HUDEP-2 (cell line): ENCODE measurements at regions not wholly inside any gene's neighbourhood (a gene's known extent, or its start where the extent isn't known, plus 50 kb on each side); places are given as distances from the start of the nearest gene placed in this dataset.

Source experiments
- DNase-seq, 76 experiments: peaks; one replicate each; lab custom pipeline; 2025; ENCODE audit not compliant: unreplicated experiment in 76 of 76; lab: John Stamatoyannopoulos, UW

- no peak for DNase-seq
Observed at GRCh38 chr5:111914966-111915636, 158.1 kb upstream of the NREP start.

GRCh38 chr5:111902436-111902835, 145.4 kb upstream of the NREP start:
- DNase-seq: no peak

GRCh38 chr5:111901296-111901695, 144.3 kb upstream of the NREP start:
- DNase-seq: no peak

- DNase-seq: no peak
Observed at GRCh38 chr5:111892949-111893348, 136.0 kb upstream of the NREP start.

- no peak for DNase-seq
Observed at GRCh38 chr5:111887706-111888105, 130.7 kb upstream of the NREP start.

GRCh38 chr5:111869681-111870080, 112.7 kb upstream of the NREP start:
- DNase-seq: no peak

- no peak for DNase-seq
Observed at GRCh38 chr5:111865356-111865755, 108.4 kb upstream of the NREP start.

GRCh38 chr5:111863801-111864200, 106.8 kb upstream of the NREP start:
- no peak for DNase-seq

- DNase-seq: no peak
Observed at GRCh38 chr5:111859533-111860270, 102.7 kb upstream of the NREP start.

- DNase-seq: no peak
Observed at GRCh38 chr5:111859031-111859430, 102.0 kb upstream of the NREP start.

GRCh38 chr5:111857623-111858022, 100.6 kb upstream of the NREP start:
- no peak for DNase-seq

- DNase-seq: no peak
Observed at GRCh38 chr5:111856876-111857466, 100.0 kb upstream of the NREP start.

- no peak for DNase-seq
Observed at GRCh38 chr5:111855356-111855755, 98.4 kb upstream of the NREP start.

- DNase-seq: no peak
Observed at GRCh38 chr5:111854186-111854585, 97.2 kb upstream of the NREP start.

- DNase-seq: no peak
Observed at GRCh38 chr5:111853748-111854147, 96.8 kb upstream of the NREP start.

- no peak for DNase-seq
Observed at GRCh38 chr5:111851631-111852548, 94.9 kb upstream of the NREP start.

GRCh38 chr5:111848476-111848875, 91.5 kb upstream of the NREP start:
- no peak for DNase-seq

GRCh38 chr5:111847052-111847925, 90.3 kb upstream of the NREP start:
- no peak for DNase-seq

GRCh38 chr5:111840036-111840674, 83.2 kb upstream of the NREP start:
- DNase-seq: no peak

GRCh38 chr5:111839438-111839837, 82.4 kb upstream of the NREP start:
- no peak for DNase-seq
